Stomach (tissue), 4 donors: ENCODE measurements at regions not wholly inside any gene's neighbourhood (a gene's known extent, or its start where the extent isn't known, plus 50 kb on each side); places are given as distances from the start of the nearest gene placed in this dataset.

Source experiments
- CTCF ChIP-seq, 7 experiments: fragments of 450-650 bp in 4 of 7; fragments of 200-600 bp in 3 of 7; sonication (generic) in 3 of 7; IDR thresholded peaks; one replicate each; pipeline ENCODE4 v1.5.1; 2016 to 2019; ENCODE audit warnings: antibody characterized with exemption in 7 of 7, control low read depth in 2 of 7, mild to moderate bottlenecking in 1 of 7
- EP300 ChIP-seq: sonication (generic); formaldehyde crosslinking; IDR thresholded peaks from one replicate; pipeline ENCODE4 v1.6.1; 2017; ENCODE audit warnings: antibody characterized with exemption
- POLR2A ChIP-seq, 4 donors: fragments of 450-650 bp; IDR thresholded peaks; one replicate each; pipeline ENCODE4 v1.6.1; 2016; ENCODE audit warnings: antibody characterized with exemption in 4 of 4, control low read depth in 2 of 4, mild to moderate bottlenecking in 1 of 4, moderate library complexity in 1 of 4
- POLR2AphosphoS5 ChIP-seq, 3 donors: sonication (generic); formaldehyde crosslinking; IDR thresholded peaks; one replicate each; pipeline ENCODE4 v1.6.1; 2016; ENCODE audit warnings: antibody characterized with exemption in 3 of 3

GRCh38 chr1:55639051-55639450, 423.9 kb upstream of the USP24 start:
- TF ChIP-seq CTCF (IDR thresholded peaks at IDR 0.05) (no peak), POLR2A (IDR thresholded peaks at IDR 0.05) (no peak), EP300 (no peak), POLR2AphosphoS5 (IDR thresholded peaks at IDR 0.05) (no peak)
